HEK293 (cell line): ENCODE measurements at regions not wholly inside any gene's neighbourhood (a gene's known extent, or its start where the extent isn't known, plus 50 kb on each side); places are given as distances from the start of the nearest gene placed in this dataset.

Experiments
- CTCF ChIA-PET: fragments of 350-600 bp; formaldehyde crosslinking; extraction: SDS; loops from one replicate; lab custom pipeline; 2021; ENCODE audit warnings: antibody characterized with exemption; lab: Yijun Ruan, JAX
- POLR2A ChIA-PET: fragments of 300-600 bp; formaldehyde crosslinking; extraction: SDS; loops from one replicate; lab custom pipeline; 2020; ENCODE audit warnings: antibody characterized with exemption, inconsistent platforms; lab: Yijun Ruan, JAX
- H3K27ac ChIP-seq: fragments of 200-500 bp; sonication (Bioruptor generic); 2 replicates; pipeline ENCODE4 v1.5.1; 2014; ENCODE audit warnings: low read depth, low read length, control low read depth, inconsistent platforms; ENCODE audit errors: extremely low read depth
- H3K36me3 ChIP-seq, 2 experiments: fragments of 200-500 bp in 1 of 2; sonication (Bioruptor generic) in 1 of 2; 1 replicate in 1 of 2; 2 replicates in 1 of 2; pipeline ENCODE4 v1.5.1; 2014 to 2017; ENCODE audit warnings: inconsistent platforms in 2 of 2, low read length in 2 of 2; ENCODE audit not compliant: control insufficient read depth in 2 of 2, insufficient read depth in 1 of 2
- H3K4me1 ChIP-seq: fragments of 200-500 bp; sonication (Bioruptor generic); 2 replicates; pipeline ENCODE4 v1.5.1; 2014; ENCODE audit warnings: mild to moderate bottlenecking, low read length, inconsistent platforms; ENCODE audit not compliant: control insufficient read depth, insufficient read depth
- H3K4me3 ChIP-seq: 2 replicates; pipeline ENCODE4 v1.5.1; 2011; ENCODE audit warnings: low read depth, mild to moderate bottlenecking, control low read depth, low read length, moderate library complexity
- H3K9me3 ChIP-seq: fragments of 200-500 bp; sonication (Bioruptor generic); 2 replicates; pipeline ENCODE4 v1.5.1; 2014; ENCODE audit warnings: low read depth, low read length, inconsistent platforms; ENCODE audit not compliant: control insufficient read depth, insufficient read depth
- GLIS2 ChIP-seq: fragments of 450-650 bp; formaldehyde crosslinking; IDR thresholded peaks from 2 replicates; pipeline ENCODE4 v1.5.1; 2016; ENCODE audit warnings: missing biosample characterization, missing genetic modification characterization
- KLF1 ChIP-seq: fragments of 450-650 bp; formaldehyde crosslinking; IDR thresholded peaks from 2 replicates; pipeline ENCODE4 v1.5.1; 2016; ENCODE audit warnings: missing biosample characterization, missing genetic modification characterization
- KLF9 ChIP-seq: fragments of 450-650 bp; formaldehyde crosslinking; IDR thresholded peaks from 2 replicates; pipeline ENCODE4 v1.5.1; 2016; ENCODE audit warnings: missing biosample characterization, missing genetic modification characterization, low read depth
- OVOL3 ChIP-seq: fragments of 450-650 bp; formaldehyde crosslinking; IDR thresholded peaks from 2 replicates; pipeline ENCODE4 v1.5.1; 2016; ENCODE audit warnings: missing biosample characterization, missing genetic modification characterization
- SCRT2 ChIP-seq: fragments of 450-650 bp; formaldehyde crosslinking; IDR thresholded peaks from 2 replicates; pipeline ENCODE4 v1.5.1; 2016; ENCODE audit warnings: missing biosample characterization, missing genetic modification characterization
- ZEB2 ChIP-seq: fragments of 450-650 bp; formaldehyde crosslinking; IDR thresholded peaks from 2 replicates; pipeline ENCODE4 v1.5.1; 2016; ENCODE audit warnings: missing biosample characterization, missing genetic modification characterization
- ZFP37 ChIP-seq: fragments of 450-650 bp; formaldehyde crosslinking; IDR thresholded peaks from 2 replicates; pipeline ENCODE4 v1.5.1; 2016; ENCODE audit warnings: missing biosample characterization, missing genetic modification characterization
- ZNF133 ChIP-seq: fragments of 450-650 bp; formaldehyde crosslinking; IDR thresholded peaks from 2 replicates; pipeline ENCODE4 v1.5.1; 2016; ENCODE audit warnings: missing biosample characterization, missing genetic modification characterization
- ZNF248 ChIP-seq: fragments of 450-650 bp; formaldehyde crosslinking; IDR thresholded peaks from 2 replicates; pipeline ENCODE4 v1.5.1; 2017; ENCODE audit warnings: missing biosample characterization, missing genetic modification characterization
- ZNF324 ChIP-seq: fragments of 450-650 bp; formaldehyde crosslinking; IDR thresholded peaks from 2 replicates; pipeline ENCODE4 v1.5.1; 2016; ENCODE audit warnings: missing biosample characterization, missing genetic modification characterization
- ZNF510 ChIP-seq: fragments of 450-650 bp; formaldehyde crosslinking; IDR thresholded peaks from 2 replicates; pipeline ENCODE4 v1.5.1; 2018; ENCODE audit warnings: mild to moderate bottlenecking, missing genetic modification characterization, missing biosample characterization; ENCODE audit not compliant: insufficient replicate concordance
- ZNF548 ChIP-seq: fragments of 450-650 bp; formaldehyde crosslinking; IDR thresholded peaks from 2 replicates; pipeline ENCODE4 v1.5.1; 2016; ENCODE audit warnings: missing biosample characterization, missing genetic modification characterization
- ZNF629 ChIP-seq: fragments of 450-650 bp; formaldehyde crosslinking; IDR thresholded peaks from 2 replicates; pipeline ENCODE4 v1.5.1; 2017; ENCODE audit warnings: missing biosample characterization, missing genetic modification characterization
- ZNF837 ChIP-seq: fragments of 450-650 bp; formaldehyde crosslinking; IDR thresholded peaks from 2 replicates; pipeline ENCODE4 v1.5.1; 2016; ENCODE audit warnings: missing biosample characterization, missing genetic modification characterization
- TF ChIP-seq, protein P1 (sequence below): sonication (generic); formaldehyde crosslinking; IDR thresholded peaks from 2 replicates; pipeline ENCODE4 v1.8.1; 2022; ENCODE audit warnings: mild to moderate bottlenecking, moderate library complexity, missing genetic modification reagents
- TF ChIP-seq, protein P2 (sequence below): fragments of 450-650 bp; formaldehyde crosslinking; optimal IDR thresholded peaks from 2 replicates; pipeline ENCODE3; 2016; ENCODE audit warnings: missing biosample characterization, mild to moderate bottlenecking, missing genetic modification characterization
- TF ChIP-seq, protein P3 (sequence below): fragments of 450-650 bp; formaldehyde crosslinking; conservative IDR thresholded peaks from 2 replicates; pipeline ENCODE4 v1.5.1; 2016; ENCODE audit warnings: low read depth, missing biosample characterization, missing genetic modification characterization
- TF ChIP-seq, protein P4 (sequence below): fragments of 450-650 bp; formaldehyde crosslinking; IDR thresholded peaks from 2 replicates; pipeline ENCODE4 v1.5.1; 2016; ENCODE audit warnings: missing biosample characterization, missing genetic modification characterization
- TF ChIP-seq, protein P5 (sequence below): fragments of 450-650 bp; formaldehyde crosslinking; IDR thresholded peaks from 2 replicates; pipeline ENCODE4 v1.5.1; 2017; ENCODE audit warnings: missing biosample characterization, missing genetic modification characterization

DNA sequence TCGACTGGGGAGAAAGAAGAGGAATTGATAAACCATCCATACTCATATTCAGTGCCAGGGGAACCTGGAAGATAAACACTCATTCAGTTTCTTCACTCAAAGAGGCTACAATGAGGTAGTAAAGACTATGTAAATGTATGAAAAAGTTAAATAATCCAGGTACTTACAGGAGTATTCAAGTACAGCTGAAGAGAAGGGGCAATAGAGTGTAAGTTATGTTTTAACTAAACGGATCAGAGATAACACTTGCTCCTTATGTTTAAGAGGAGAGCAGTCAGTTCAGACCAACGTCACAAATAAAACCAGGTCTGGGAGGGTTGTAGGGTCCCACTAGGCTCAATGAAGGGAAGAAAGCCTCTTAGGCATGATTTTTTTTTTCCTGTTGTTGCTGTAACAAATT, 358.3 kb upstream of the SMIM21 start (continued):
- TF ChIP-seq KLF9: no peak
- TF ChIP-seq ZFP37 (tag by site-specific recombination): no peak
- TF ChIP-seq, protein P1, sequence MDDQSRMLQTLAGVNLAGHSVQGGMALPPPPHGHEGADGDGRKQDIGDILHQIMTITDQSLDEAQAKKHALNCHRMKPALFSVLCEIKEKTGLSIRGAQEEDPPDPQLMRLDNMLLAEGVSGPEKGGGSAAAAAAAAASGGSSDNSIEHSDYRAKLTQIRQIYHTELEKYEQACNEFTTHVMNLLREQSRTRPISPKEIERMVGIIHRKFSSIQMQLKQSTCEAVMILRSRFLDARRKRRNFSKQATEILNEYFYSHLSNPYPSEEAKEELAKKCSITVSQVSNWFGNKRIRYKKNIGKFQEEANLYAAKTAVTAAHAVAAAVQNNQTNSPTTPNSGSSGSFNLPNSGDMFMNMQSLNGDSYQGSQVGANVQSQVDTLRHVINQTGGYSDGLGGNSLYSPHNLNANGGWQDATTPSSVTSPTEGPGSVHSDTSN: no peak
- TF ChIP-seq, all 188 proteins: peak for 0

DNA sequence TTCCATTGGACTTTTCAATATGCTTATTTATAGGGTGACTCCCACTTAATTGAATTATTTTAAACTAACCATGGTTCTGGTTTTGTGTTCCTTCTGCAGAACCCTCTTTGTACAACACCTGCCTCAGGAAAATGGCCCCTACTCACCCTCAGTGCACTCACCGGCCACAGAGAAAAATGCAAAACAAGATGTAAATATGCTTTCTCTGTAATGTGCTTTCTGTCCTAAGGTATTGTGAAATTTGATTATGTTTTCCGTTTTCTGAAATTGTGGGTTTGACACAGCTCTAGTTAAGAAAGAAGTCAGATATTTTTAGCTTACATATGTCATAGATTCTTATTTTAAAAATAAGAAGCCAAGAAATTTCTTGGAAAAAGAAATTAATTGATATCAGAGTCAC, 357.7 kb upstream of the SMIM21 start:
- Histone ChIP-seq H3K4me3 (no peak overlapping the region), H3K9me3 (no peaks in the 10 kb centered on the region), H3K4me1 (no peaks in the 10 kb centered on the region), H3K36me3 (no peaks in the 10 kb centered on the region), H3K27ac (no peak overlapping the region)
- CTCF ChIA-PET: no interaction called here
- POLR2A ChIA-PET: no interaction called here
- TF ChIP-seq SCRT2 (no peak), ZNF548 (no peak), GLIS2 (tag by site-specific recombination) (no peak), KLF1 (no peak), ZNF837 (no peak), ZNF248 (tag by site-specific recombination) (no peak), ZNF510 (no peak)
- TF ChIP-seq, protein P2, sequence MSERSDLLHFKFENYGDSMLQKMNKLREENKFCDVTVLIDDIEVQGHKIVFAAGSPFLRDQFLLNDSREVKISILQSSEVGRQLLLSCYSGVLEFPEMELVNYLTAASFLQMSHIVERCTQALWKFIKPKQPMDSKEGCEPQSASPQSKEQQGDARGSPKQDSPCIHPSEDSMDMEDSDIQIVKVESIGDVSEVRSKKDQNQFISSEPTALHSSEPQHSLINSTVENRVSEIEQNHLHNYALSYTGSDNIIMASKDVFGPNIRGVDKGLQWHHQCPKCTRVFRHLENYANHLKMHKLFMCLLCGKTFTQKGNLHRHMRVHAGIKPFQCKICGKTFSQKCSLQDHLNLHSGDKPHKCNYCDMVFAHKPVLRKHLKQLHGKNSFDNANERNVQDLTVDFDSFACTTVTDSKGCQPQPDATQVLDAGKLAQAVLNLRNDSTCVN (tag by site-specific recombination): no peak
- TF ChIP-seq, protein P3, sequence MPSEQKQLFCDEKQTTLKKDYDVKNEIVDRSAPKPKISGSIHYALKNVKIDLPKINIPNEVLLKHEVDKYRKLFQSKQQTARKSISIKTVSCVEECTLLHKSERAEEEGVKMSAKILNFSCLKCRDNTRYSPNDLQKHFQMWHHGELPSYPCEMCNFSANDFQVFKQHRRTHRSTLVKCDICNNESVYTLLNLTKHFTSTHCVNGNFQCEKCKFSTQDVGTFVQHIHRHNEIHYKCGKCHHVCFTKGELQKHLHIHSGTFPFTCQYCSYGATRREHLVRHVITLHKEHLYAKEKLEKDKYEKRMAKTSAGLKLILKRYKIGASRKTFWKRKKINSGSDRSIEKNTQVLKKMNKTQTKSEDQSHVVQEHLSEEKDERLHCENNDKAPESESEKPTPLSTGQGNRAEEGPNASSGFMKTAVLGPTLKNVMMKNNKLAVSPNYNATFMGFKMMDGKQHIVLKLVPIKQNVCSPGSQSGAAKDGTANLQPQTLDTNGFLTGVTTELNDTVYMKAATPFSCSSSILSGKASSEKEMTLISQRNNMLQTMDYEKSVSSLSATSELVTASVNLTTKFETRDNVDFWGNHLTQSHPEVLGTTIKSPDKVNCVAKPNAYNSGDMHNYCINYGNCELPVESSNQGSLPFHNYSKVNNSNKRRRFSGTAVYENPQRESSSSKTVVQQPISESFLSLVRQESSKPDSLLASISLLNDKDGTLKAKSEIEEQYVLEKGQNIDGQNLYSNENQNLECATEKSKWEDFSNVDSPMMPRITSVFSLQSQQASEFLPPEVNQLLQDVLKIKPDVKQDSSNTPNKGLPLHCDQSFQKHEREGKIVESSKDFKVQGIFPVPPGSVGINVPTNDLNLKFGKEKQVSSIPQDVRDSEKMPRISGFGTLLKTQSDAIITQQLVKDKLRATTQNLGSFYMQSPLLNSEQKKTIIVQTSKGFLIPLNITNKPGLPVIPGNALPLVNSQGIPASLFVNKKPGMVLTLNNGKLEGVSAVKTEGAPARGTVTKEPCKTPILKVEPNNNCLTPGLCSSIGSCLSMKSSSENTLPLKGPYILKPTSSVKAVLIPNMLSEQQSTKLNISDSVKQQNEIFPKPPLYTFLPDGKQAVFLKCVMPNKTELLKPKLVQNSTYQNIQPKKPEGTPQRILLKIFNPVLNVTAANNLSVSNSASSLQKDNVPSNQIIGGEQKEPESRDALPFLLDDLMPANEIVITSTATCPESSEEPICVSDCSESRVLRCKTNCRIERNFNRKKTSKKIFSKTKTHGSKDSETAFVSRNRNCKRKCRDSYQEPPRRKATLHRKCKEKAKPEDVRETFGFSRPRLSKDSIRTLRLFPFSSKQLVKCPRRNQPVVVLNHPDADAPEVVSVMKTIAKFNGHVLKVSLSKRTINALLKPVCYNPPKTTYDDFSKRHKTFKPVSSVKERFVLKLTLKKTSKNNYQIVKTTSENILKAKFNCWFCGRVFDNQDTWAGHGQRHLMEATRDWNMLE (tag by site-specific recombination): no peak
- TF ChIP-seq, protein P4, sequence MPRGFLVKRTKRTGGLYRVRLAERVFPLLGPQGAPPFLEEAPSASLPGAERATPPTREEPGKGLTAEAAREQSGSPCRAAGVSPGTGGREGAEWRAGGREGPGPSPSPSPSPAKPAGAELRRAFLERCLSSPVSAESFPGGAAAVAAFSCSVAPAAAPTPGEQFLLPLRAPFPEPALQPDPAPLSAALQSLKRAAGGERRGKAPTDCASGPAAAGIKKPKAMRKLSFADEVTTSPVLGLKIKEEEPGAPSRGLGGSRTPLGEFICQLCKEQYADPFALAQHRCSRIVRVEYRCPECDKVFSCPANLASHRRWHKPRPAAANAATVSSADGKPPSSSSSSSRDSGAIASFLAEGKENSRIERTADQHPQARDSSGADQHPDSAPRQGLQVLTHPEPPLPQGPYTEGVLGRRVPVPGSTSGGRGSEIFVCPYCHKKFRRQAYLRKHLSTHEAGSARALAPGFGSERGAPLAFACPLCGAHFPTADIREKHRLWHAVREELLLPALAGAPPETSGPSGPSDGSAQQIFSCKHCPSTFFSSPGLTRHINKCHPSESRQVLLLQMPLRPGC (tag by site-specific recombination): no peak

DNA sequence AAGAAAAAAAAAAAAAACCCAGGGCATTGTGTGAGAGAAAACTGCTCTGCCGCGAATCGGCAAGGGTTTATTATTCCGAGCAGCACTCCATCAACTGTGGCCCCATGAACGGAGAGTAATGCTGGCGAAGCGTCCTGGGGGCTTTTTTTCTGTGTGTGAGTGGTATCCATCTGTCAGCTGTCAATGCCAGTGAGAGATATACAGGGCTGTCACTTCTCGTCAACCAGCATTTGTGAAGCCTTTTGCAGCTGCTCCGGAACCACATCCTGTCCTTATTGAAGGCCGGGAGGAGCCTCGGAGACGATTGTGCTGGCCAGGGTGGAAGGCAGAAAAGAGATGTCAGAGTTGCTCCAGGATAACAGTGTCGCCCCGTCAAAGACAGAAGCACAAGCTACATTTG, 356.9 kb upstream of the SMIM21 start:
- no peak overlapping the region for H3K4me3 ChIP-seq
- POLR2A ChIA-PET: no interaction called here
- no peaks in the 10 kb centered on the region for H3K4me1 ChIP-seq
- H3K27ac ChIP-seq: no peak overlapping the region
- H3K9me3 ChIP-seq: no peaks in the 10 kb centered on the region
- no peaks in the 10 kb centered on the region for H3K36me3 ChIP-seq
- CTCF ChIA-PET: interaction anchor here (0.6 kb wide), 1 partner anchor 11 kb away, joined by 3 read pairs; no protein-coding TSS in a partner anchor
- no peak for TF ChIP-seq ZNF133 (tag by site-specific recombination)
- no peak for TF ChIP-seq ZNF324 (tag by site-specific recombination)
- TF ChIP-seq KLF9: no peak
- no peak for TF ChIP-seq ZEB2 (tag by site-specific recombination)
- no peak for TF ChIP-seq ZNF629
- TF ChIP-seq, protein P5, sequence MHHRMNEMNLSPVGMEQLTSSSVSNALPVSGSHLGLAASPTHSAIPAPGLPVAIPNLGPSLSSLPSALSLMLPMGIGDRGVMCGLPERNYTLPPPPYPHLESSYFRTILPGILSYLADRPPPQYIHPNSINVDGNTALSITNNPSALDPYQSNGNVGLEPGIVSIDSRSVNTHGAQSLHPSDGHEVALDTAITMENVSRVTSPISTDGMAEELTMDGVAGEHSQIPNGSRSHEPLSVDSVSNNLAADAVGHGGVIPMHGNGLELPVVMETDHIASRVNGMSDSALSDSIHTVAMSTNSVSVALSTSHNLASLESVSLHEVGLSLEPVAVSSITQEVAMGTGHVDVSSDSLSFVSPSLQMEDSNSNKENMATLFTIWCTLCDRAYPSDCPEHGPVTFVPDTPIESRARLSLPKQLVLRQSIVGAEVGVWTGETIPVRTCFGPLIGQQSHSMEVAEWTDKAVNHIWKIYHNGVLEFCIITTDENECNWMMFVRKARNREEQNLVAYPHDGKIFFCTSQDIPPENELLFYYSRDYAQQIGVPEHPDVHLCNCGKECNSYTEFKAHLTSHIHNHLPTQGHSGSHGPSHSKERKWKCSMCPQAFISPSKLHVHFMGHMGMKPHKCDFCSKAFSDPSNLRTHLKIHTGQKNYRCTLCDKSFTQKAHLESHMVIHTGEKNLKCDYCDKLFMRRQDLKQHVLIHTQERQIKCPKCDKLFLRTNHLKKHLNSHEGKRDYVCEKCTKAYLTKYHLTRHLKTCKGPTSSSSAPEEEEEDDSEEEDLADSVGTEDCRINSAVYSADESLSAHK (tag by site-specific recombination): no peak
- TF ChIP-seq OVOL3 (tag by site-specific recombination): no peak
- TF ChIP-seq, all 188 proteins: peak for 0
